ENCODE measurements at regions not wholly inside any gene's neighbourhood (a gene's known extent, or its start where the extent isn't known, plus 50 kb on each side); places are given as distances from the start of the nearest gene placed in this dataset.

- H3K4me3 ChIP-seq (ENCODE audit: low read depth, low read length), result no peak overlapping the region
- no peak for TF ChIP-seq CTCF (IDR thresholded peaks at IDR 0.05; ENCODE audit: borderline replicate concordance, insufficient read depth, low read depth, low read length)
Observed at GRCh38 chr17:69884846-69885245, 190.2 kb upstream of the KCNJ16 start.

GRCh38 chr17:69898601-69899000 is 176.4 kb upstream of the KCNJ16 start:
- H3K4me3 ChIP-seq (ENCODE audit: low read depth, low read length), result no peak overlapping the region
- no peak for TF ChIP-seq CTCF (IDR thresholded peaks at IDR 0.05; ENCODE audit: borderline replicate concordance, insufficient read depth, low read depth, low read length)

GRCh38 chr17:69900101-69900500 is 174.9 kb upstream of the KCNJ16 start:
- no peak overlapping the region for H3K4me3 ChIP-seq (ENCODE audit: low read depth, low read length)
- TF ChIP-seq CTCF (IDR thresholded peaks at IDR 0.05; ENCODE audit: borderline replicate concordance, insufficient read depth, low read depth, low read length), result no peak

- no peak overlapping the region for H3K4me3 ChIP-seq (ENCODE audit: low read depth, low read length)
- TF ChIP-seq CTCF (IDR thresholded peaks at IDR 0.05; ENCODE audit: borderline replicate concordance, insufficient read depth, low read depth, low read length), result no peak
Observed at GRCh38 chr17:69900829-69901228, 174.2 kb upstream of the KCNJ16 start.

GRCh38 chr17:69906306-69906705 is 168.7 kb upstream of the KCNJ16 start:
- H3K4me3 ChIP-seq (ENCODE audit: low read depth, low read length), result no peak overlapping the region
- TF ChIP-seq CTCF (IDR thresholded peaks at IDR 0.05; ENCODE audit: borderline replicate concordance, insufficient read depth, low read depth, low read length), result no peak

GRCh38 chr17:69907132-69907847 is 167.7 kb upstream of the KCNJ16 start:
- TF ChIP-seq CTCF (IDR thresholded peaks at IDR 0.05; ENCODE audit: borderline replicate concordance, insufficient read depth, low read depth, low read length), result no peak
- no peak overlapping the region for H3K4me3 ChIP-seq (ENCODE audit: low read depth, low read length)

GRCh38 chr17:69908626-69909368 is 166.2 kb upstream of the KCNJ16 start:
- TF ChIP-seq CTCF (IDR thresholded peaks at IDR 0.05; ENCODE audit: borderline replicate concordance, insufficient read depth, low read depth, low read length), result no peak
- no peak overlapping the region for H3K4me3 ChIP-seq (ENCODE audit: low read depth, low read length)

All from GM12875 (cell line).